ENCODE measurements at regions not wholly inside any gene's neighbourhood (a gene's known extent, or its start where the extent isn't known, plus 50 kb on each side); places are given as distances from the start of the nearest gene placed in this dataset.

DNA sequence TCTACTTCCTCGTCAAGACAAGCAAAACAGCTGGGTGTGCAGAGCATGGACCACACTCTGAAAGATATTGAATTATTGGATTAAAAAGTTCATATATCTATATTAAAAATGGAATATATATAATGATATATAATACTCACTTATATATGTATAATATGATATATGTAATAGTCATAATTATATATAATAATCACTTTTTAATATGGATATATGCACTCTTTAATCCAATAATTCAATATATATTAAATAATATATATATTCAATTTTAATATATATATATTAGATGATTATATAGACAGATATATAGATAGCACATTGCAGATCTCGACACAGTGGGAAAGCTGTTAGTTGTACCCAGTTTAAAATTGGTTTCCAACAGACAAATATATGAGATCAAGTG, 182.1 kb upstream of the CARD18 start:
- TF ChIP-seq, protein P1, sequence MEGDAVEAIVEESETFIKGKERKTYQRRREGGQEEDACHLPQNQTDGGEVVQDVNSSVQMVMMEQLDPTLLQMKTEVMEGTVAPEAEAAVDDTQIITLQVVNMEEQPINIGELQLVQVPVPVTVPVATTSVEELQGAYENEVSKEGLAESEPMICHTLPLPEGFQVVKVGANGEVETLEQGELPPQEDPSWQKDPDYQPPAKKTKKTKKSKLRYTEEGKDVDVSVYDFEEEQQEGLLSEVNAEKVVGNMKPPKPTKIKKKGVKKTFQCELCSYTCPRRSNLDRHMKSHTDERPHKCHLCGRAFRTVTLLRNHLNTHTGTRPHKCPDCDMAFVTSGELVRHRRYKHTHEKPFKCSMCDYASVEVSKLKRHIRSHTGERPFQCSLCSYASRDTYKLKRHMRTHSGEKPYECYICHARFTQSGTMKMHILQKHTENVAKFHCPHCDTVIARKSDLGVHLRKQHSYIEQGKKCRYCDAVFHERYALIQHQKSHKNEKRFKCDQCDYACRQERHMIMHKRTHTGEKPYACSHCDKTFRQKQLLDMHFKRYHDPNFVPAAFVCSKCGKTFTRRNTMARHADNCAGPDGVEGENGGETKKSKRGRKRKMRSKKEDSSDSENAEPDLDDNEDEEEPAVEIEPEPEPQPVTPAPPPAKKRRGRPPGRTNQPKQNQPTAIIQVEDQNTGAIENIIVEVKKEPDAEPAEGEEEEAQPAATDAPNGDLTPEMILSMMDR (IDR thresholded peaks at IDR 0.05; ENCODE audit: borderline replicate concordance, extremely low read depth, low read length, poor library complexity, severe bottlenecking), result no peak
- TF ChIP-seq EZH2 (IDR thresholded peaks at IDR 0.05; ENCODE audit: borderline replicate concordance, low read depth, low read length, severe bottlenecking), result no peak

Data from DND-41 (cell line).